HG03571 (cell line): ENCODE measurements at regions not wholly inside any gene's neighbourhood (a gene's known extent, or its start where the extent isn't known, plus 50 kb on each side); places are given as distances from the start of the nearest gene placed in this dataset.

ENCODE experiments used
- ATAC-seq: cut with Tn5 transposase; IDR thresholded peaks from one replicate; pipeline ENCODE4 v1.9.1; 2021; ENCODE audit not compliant: unreplicated experiment

GRCh38 chr2:103809941-103810441 is 1043.9 kb upstream of the POU3F3 start:
- no peak for ATAC-seq

DNA sequence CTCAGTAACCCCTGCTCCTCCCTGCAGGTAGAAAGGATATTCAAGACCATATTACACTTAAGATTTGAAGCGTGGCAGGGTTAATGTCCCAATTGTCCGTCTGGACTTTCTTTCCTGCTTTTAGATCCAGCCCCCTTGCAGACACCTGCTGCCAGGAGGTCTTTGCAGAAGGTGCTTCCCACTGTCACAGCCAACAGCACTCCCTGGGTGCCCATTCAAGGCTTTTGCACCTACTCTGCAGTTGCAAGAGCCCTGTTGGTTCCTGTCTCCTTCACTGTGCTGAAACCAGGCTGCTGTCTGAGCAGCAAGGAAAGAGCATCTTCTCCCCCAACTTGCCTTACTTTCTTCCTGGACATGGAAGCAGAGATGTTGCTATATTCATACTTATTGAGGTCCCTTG is 1043.0 kb upstream of the POU3F3 start:
- no peak for ATAC-seq

DNA sequence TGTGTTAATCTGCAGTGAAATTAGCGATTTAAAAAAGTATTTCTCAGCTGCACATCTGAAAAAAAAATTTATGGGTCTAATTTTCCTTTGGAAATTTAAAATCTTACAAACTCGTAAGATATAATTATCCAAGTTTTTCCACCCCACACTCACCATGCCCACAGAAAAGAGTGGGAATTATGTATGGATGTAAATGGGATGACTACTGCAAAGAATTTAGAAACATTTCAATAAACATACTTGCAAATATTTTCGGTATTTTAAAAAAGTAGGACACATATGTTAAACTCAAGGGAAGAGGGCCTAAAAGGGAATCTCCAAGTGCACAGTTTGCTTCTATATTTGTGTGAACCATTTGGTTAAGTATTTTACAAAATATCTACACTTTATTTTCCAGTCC is 1039.9 kb upstream of the POU3F3 start:
- no peak for ATAC-seq

GRCh38 chr2:103815731-103816130 is 1038.2 kb upstream of the POU3F3 start:
- ATAC-seq = no peak

- ATAC-seq = no peak
Observed at GRCh38 chr2:103817746-103818145, 1036.2 kb upstream of the POU3F3 start.

DNA sequence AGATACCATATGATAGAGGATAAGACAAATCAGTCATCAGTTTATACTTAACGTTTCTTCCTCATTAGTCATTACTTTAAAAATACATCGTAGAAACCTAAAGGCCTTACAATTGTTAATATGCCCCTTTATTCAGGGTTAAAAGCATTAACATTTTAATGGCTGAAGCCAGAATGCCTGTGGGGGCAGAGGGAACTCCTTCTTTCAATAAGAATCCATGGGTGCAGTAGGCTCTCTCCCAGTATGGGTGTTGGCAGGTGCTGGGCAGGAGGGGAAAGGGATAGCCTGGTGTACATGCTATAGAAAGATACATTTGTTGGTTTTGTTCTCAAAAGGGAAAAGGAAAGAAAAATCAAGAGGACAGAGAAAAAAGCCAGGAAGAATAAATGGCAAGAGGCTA is 1035.7 kb upstream of the POU3F3 start:
- no peak for ATAC-seq

GRCh38 chr2:103819599-103819998 is 1034.3 kb upstream of the POU3F3 start:
- ATAC-seq = no peak

- ATAC-seq = no peak
Observed at GRCh38 chr2:103823847-103824246, 1030.1 kb upstream of the POU3F3 start.

- no peak for ATAC-seq
Observed at GRCh38 chr2:103847276-103847675, 1006.6 kb upstream of the POU3F3 start.

GRCh38 chr2:103859238-103859637 is 994.7 kb upstream of the POU3F3 start:
- ATAC-seq = no peak

GRCh38 chr2:103860016-103860415 is 993.9 kb upstream of the POU3F3 start:
- no peak for ATAC-seq

DNA sequence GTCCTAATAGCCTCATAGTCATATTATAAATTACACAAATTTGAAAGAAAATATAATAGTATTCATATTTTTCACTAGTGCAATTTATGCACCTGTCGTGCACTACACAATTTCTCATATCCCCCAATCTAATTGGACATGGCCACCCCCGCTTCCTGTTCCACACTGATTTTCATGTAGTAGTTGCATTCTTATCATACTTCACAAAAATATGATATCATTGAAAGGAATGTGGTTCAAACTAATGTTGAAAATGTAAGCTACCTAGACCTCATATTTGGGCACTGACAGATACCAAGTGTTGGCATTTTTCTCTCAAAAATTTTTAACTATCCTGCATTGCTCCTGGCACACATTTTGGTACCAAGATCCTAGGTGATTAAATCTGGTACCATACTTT is 985.5 kb upstream of the POU3F3 start:
- no peak for ATAC-seq

- no peak for ATAC-seq
Observed at GRCh38 chr2:103873716-103874351, 980.1 kb upstream of the POU3F3 start.

GRCh38 chr2:103875131-103875530 is 978.8 kb upstream of the POU3F3 start:
- no peak for ATAC-seq

DNA sequence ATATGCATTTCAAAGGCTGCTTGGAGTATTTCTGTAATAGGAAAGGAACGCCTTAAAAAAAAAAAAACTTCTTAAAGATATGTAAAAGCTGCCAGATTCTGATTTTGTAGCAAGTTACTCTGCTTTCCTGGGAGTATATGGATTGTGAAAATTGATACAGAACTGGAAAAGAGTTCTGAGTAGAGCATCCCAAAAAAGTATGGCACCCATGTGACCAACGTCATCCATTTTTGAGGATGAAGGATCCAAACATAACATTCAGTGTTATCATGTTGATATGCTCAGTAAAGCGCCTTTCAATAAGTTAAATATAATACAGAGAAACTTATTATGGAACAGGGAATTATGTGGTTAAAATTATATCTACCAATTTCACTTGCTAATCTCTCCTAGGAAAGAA is 978.4 kb upstream of the POU3F3 start:
- no peak for ATAC-seq

GRCh38 chr2:103876611-103877010 is 977.3 kb upstream of the POU3F3 start:
- ATAC-seq = no peak

GRCh38 chr2:103879101-103879500 is 974.8 kb upstream of the POU3F3 start:
- ATAC-seq = no peak

DNA sequence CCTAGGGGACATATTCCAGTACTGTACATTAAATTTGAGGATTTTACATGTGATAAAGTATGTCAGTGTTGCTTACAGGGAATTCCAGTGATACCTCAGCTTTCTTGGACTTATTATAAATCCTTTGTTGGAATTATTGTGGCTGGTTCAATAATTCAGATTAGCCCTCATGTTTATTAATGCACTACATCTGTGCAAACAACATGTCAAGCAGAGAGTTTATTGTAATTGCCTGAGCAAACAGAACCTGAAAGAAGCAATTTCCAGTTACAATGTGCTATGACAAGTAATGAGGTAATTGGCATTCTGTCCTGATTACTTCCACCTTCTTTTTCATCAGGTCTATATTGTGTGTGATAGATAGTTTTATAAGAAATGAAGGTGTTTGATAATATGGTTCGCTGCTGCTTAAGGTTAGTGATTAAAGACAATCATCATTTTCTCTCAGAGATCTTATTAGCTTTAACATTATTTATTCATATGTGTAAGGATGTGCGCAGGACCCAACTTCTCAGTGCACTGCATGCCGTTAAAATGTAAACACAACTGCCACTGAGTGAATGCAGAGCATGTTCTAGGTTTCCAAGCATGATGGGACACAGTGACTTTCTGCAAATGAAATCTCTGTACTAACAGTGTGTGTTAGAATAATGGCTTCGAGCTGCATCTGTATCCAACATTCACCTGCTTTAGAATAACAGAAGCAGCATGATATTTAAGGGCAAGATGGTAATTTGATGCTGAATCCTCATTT is 973.7 kb upstream of the POU3F3 start:
- no peak for ATAC-seq

DNA sequence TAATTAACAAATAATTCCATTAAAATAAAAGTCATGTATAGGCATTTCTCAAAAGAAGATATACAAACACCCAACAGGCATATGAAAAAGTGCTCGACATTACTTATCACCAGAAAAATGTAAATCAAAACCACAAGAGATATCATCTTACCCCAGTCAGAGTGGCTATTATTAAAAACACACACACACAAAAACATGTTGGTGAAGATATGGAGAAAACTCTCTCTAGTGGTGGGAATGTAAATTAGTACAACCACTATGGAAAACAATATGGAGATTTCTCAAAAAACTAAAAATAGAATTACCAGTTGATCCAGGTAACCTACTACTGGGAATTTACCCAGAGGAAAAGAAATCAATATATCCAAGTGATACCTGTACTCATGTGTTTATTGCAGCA is 966.3 kb upstream of the POU3F3 start:
- ATAC-seq = no peak

DNA sequence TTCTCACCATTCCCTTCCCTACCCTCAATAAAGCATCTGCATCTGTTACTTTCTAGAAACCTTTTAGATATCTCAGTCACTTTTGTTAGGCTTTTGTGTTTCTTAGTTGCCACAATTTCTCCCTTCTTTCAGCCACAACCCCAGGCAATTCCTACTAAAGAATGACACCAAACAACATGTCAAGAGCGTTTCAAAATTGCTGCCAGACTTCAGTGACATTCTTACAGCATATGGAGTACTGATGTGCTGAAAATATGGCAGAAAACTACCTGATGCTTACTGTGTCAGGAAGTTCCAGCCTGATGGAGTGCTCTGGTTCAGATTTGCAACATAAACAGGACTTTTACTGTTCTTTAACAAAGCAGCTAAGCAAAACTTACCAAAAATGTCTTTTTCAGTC is 957.7 kb upstream of the POU3F3 start:
- ATAC-seq = no peak

GRCh38 chr2:103898561-103898960 is 955.4 kb upstream of the POU3F3 start:
- ATAC-seq = no peak

- no peak for ATAC-seq
Observed at GRCh38 chr2:103902347-103902746, 951.6 kb upstream of the POU3F3 start.

- no peak for ATAC-seq
Observed at GRCh38 chr2:103921161-103921560, 932.8 kb upstream of the POU3F3 start.
